Activated gamma-delta T cell (primary cell): ENCODE measurements at regions not wholly inside any gene's neighbourhood (a gene's known extent, or its start where the extent isn't known, plus 50 kb on each side); places are given as distances from the start of the nearest gene placed in this dataset.

ENCODE experiments used
- DNase-seq: peaks from one replicate; lab custom pipeline; 2025; lab: John Stamatoyannopoulos, UW

DNA sequence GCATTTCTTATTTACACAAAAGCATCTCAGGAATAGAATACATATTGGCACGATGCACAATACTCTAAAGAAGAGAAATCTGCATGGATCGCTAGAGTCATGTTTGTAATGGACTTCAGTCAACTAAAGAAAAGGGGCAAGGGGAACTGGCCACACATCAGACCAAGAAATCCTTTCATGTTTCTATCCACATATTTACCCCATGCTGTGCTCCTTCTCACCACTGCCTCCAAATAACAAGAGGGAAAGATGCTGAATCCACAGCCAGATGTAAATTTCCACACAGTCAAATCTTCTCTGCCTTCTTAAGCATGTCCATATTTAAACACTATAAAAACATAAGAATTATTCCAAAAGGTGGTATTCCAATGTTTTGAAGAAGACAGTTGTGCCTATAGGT is 67.6 kb downstream of the COX18 start:
- no peak for DNase-seq

- no peak for DNase-seq
Observed at GRCh38 chr4:72997409-72997808, 72.1 kb downstream of the COX18 start.

DNA sequence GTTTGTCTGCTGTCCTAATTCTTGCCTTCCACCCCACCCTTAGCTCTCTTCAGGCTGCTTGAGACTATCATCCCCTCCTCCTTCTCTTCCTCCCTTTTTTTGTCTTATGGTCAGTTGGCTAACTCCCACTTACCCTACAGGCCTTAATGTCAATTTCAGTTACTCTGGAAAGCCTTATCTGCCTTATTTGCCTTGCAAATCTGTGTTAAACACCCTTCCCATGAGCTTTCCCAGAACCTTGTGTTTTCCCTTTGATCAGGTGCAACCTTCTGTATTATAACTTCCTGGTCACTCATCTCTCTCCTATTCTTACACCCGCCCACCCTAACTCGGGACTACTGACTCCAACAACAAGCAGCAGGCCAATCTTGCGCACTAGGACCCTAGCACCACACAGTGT is 74.8 kb downstream of the COX18 start:
- no peak for DNase-seq

GRCh38 chr4:72993876-72994275 is 75.6 kb downstream of the COX18 start:
- DNase-seq = no peak

DNA sequence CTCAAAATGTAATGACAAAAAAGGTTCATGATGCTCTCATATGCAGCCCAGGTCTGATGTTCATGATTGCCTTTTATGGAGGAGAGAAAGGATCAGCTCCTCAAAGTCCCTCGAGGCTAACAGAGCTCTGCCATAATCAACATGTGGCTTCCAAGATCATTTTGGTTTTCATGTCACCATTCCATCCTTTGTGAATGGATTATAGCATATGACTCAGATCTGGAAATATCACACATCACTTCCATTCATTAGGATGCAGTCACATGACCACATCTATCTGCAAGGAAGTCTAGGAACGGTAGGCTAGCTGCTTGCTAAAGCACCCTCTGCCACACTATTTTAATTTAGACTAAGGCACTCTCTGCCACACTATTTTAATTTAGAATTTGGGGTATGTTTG is 77.6 kb downstream of the COX18 start:
- DNase-seq = no peak

- DNase-seq = no peak
Observed at GRCh38 chr4:72987741-72988729, 81.5 kb downstream of the COX18 start.

GRCh38 chr4:72984351-72984750 is 85.2 kb downstream of the COX18 start:
- DNase-seq = no peak

DNA sequence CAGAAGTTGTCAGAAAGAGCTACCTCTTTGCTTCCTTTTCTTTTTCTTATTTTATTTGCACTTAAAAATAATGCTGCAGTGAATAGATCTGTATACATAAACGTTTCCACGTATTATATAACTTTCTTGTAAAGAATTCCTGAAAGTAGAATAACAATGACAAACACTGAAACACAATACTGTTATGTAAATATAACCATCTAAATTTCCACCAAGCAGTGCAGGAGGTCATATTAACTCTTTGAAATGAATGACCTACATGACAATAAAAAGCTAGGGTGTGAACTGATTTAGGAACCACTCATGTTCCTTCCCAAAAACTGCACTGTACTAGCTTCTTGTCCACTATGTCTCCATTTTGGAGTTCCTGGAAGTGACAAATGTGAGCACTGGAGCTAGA is 85.8 kb downstream of the COX18 start:
- no peak for DNase-seq

- DNase-seq = no peak
Observed at GRCh38 chr4:72977936-72978485, 91.5 kb downstream of the COX18 start.

DNA sequence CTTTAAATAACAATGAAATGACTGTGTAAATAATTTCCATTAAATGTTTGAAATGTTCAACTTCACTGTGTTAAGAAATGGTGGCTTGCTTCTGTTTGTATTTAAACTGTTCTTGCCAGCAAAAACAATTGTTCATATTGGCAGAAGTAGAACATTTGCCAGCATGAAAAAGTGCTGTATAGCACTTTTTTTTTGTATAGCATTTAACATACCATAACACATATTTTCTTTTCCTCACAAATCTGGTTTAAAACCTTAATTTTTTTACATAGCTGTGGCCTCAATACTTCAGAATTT is 94.1 kb downstream of the COX18 start:
- no peak for DNase-seq

DNA sequence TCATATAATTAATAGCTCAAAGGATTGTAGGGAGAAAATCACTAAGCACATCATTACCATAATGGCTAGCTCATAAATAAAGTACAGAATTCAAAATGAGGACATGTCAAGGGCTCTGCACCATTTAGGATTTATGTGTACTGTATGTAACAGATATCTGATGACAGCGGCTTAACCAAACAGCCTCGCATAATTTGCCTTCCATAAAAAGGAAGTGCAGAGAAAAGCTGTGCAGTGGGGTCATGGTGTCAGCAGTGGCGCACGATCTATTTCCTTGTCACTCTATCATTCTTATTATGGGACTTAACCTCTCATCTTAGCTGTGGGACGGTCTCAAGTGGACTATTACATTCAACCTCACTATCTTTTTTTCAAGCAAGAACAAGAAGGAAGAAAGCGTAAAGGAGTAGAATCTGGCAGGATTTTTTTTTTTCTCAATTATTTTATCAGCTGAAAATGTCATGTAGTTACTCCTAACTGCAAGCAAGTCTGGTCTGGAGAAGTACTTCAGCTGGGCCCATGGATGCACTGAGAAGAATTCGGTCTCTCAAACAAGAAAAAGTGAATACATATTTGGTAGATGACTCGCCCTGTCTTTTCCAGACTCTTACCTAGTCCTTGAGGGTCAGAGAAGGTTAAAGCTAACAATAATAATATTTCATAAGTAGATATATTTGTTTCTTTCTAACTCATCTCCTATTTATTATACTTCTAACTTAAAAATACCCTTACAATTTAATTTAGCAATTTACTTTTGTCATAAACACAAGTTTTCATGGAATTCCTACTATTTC is 94.6 kb downstream of the COX18 start:
- no peak for DNase-seq

GRCh38 chr4:72971572-72971971 is 97.9 kb downstream of the COX18 start:
- no peak for DNase-seq

GRCh38 chr4:72970756-72971155 is 98.8 kb downstream of the COX18 start:
- no peak for DNase-seq

DNA sequence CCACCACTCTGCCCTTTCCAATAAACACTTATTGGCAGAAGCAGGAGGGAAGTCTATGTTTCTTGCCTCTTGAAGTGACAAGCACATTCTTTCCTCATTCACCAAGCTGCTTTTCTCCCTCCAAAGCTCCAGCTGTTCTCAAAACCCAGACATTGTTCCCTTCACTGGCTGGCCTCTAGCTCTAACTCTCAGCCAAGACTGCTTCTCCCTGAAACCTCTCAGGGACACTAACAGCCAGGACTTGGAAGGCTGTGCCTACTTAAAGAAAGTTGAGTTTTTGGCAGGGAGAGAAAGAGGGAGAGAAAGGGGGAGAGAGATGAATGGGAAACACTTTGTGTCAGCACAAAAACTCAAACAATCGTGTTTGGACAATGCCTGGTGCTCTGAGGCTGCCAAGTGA is 99.5 kb downstream of the COX18 start:
- DNase-seq = no peak

- DNase-seq = no peak
Observed at GRCh38 chr4:72966652-72967051, 102.9 kb downstream of the COX18 start.

GRCh38 chr4:72959411-72959810 is 110.1 kb downstream of the COX18 start:
- DNase-seq = no peak

DNA sequence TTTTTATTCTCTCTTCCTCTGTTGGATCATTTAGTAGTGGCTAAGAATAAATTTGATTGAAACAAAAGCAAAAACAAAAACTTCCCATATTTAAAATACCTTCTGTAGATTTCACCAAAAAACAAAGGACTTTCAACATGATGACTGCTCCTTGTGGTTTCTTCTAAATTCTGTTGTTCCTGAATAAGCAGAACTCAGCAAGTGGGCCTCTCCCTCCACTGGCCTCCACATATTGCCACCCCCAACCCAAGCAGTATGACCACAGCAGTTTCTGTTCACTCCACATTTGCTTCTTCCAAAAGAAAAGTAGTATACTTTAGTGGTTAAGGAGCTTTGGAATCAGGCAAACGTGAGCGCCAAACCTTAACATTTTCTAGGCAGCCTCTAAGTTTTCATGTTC is 114.7 kb downstream of the COX18 start:
- no peak for DNase-seq

GRCh38 chr4:72953571-72953970 is 115.9 kb downstream of the COX18 start:
- no peak for DNase-seq

DNA sequence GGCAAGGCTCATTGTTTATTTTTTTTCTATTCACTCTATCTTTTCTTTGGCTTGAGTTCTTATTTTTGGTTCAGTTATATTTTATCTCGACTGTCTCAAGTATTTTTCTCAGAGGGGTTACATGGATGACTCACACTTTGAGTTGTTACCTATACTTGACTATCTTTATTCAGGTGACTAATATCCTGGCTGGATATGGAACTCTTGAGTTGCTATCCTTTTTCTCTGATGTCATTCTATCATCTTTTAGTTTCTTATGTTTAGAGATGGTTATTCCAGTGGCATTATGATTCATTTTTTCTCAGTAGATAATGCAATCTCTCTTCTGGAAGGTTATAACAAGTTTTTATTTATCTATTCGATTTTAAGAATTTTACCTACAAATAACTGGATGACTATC is 117.9 kb downstream of the COX18 start:
- no peak for DNase-seq

DNA sequence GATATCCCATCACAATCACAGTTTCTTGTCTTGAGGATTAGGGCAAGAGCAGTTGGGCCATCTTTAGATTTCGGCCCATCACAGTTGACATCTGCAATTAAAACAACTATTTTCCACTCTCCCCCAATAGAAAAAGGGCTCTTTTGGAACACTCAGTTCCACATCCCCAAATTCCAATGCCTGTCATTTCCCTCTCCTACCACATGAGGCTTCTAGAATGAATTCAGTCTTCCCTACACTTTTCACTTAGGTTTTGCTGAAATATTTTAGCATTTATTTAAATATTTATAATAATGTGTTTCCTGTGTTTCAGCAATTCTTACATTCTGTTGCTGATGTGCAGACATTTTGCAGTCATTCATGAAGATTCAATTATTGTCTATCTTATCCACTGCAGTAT is 118.4 kb downstream of the COX18 start:
- no peak for DNase-seq

DNA sequence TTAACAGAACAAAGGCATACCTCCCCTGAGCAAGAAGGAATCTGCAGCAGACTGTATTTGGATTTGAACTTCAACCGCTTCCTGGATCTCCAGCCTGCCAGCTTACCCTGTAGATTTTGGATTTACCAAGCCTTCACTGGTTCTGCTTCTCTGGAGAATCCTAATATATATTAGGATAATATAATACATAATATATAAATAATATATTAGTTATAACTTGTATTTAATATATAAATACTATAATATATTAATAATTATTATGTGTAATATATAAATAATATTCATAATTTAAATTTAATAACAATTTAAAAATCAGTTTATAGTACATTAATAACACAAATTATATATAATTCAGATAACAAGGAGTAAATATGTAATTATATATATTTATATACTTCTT is 121.4 kb downstream of the COX18 start:
- DNase-seq = no peak

- DNase-seq = no peak
Observed at GRCh38 chr4:72945719-72946336, 123.7 kb downstream of the COX18 start.

DNA sequence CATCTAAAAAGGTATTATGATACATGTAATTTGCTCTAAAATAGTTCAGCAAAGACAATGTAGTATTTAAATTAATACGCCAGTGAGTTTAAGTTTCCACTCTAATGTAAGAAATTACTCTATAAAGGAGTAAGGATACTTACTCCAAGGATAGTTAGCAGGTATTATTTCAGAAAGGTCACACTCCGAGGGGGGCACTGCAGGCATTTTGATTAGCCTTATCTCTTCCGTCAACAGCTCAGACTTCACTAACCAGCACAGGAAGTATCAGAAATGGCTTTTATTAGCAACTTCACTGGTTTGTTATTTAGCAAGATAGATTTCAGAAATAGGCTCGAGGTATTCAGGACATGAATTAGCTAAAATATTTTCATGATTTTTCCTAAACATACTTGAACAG is 127.0 kb downstream of the COX18 start:
- no peak for DNase-seq
